ENCODE measurements at regions not wholly inside any gene's neighbourhood (a gene's known extent, or its start where the extent isn't known, plus 50 kb on each side); places are given as distances from the start of the nearest gene placed in this dataset.

GRCh38 chr4:138816875-138817274, 198.7 kb upstream of the NOCT start:
- H3K4me3 ChIP-seq (ENCODE audit: low read depth, low read length) = no peak overlapping the region
- TF ChIP-seq CTCF (IDR thresholded peaks at IDR 0.05; ENCODE audit: low read depth, low read length) = no peak

- no peak for TF ChIP-seq CTCF (IDR thresholded peaks at IDR 0.05; ENCODE audit: low read depth, low read length)
- no peak overlapping the region for H3K4me3 ChIP-seq (ENCODE audit: low read depth, low read length)
Observed at GRCh38 chr4:138815811-138816210, 199.8 kb upstream of the NOCT start.

GRCh38 chr4:138805736-138806135, 209.8 kb upstream of the NOCT start:
- TF ChIP-seq CTCF (IDR thresholded peaks at IDR 0.05; ENCODE audit: low read depth, low read length) = no peak

DNA sequence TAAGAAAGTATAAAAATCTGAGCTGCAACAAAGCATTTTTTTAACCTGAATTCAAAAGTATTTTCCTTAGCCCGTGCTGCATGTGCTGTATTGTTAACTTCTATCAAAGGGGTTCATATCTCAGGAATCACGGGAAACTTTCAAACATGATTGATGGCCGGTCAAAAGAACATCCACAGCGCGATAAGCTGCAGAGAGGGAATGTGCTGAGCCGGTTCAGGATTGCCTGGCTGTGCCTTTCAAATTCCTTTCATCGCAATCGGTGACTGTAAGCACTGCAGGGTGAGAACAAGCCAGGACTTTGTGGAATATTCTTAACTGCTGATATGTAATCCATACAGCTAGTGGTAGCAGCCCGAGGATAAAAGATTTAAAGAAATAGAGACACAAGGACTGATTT, 210.9 kb upstream of the NOCT start:
- TF ChIP-seq CTCF (IDR thresholded peaks at IDR 0.05; ENCODE audit: low read depth, low read length) = no peak
- no peak overlapping the region for H3K4me3 ChIP-seq (ENCODE audit: low read depth, low read length)

More at GRCh38 chr4:138805736-138806135, 209.8 kb upstream of the NOCT start:
- H3K4me3 ChIP-seq (ENCODE audit: low read depth, low read length) = no peak overlapping the region

DNA sequence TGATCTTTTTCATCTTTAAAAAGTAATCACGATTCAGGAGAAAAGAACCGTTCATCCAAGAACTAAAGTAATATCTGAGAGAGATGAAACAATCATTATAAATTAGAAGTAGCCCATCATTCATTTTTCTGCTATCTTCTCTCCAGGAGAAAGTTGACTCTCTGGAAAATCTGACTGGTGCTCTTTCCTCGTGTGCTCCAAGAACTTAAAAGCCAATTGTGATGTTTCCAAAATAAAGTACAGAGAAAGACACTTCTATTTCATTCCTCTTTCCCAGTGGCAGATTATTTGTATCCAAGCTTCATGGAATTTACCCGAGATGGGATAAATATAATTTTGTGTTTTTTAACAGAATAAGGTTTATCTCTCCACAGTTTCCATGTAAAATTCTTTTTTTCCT, 212.5 kb upstream of the NOCT start:
- no peak overlapping the region for H3K4me3 ChIP-seq (ENCODE audit: low read depth, low read length)
- TF ChIP-seq CTCF (IDR thresholded peaks at IDR 0.05; ENCODE audit: low read depth, low read length) = no peak

- H3K4me3 ChIP-seq (ENCODE audit: low read depth, low read length) = no peak overlapping the region
- no peak for TF ChIP-seq CTCF (IDR thresholded peaks at IDR 0.05; ENCODE audit: low read depth, low read length)
Observed at GRCh38 chr4:138802499-138802898, 213.1 kb upstream of the NOCT start.

GRCh38 chr4:138800421-138800820, 215.2 kb upstream of the NOCT start:
- TF ChIP-seq CTCF (IDR thresholded peaks at IDR 0.05; ENCODE audit: low read depth, low read length) = no peak
- no peak overlapping the region for H3K4me3 ChIP-seq (ENCODE audit: low read depth, low read length)
